SK-N-SH (cell line): ENCODE measurements at regions not wholly inside any gene's neighbourhood (a gene's known extent, or its start where the extent isn't known, plus 50 kb on each side); places are given as distances from the start of the nearest gene placed in this dataset.

Experiments used
- FOXM1 ChIP-seq: IDR thresholded peaks from 2 replicates; pipeline ENCODE4 v1.4.0; 2012; ENCODE audit warnings: low read depth, mild to moderate bottlenecking
- POLR2AphosphoS5 ChIP-seq: IDR thresholded peaks from 2 replicates; pipeline ENCODE4 v1.6.1; 2012; ENCODE audit warnings: low read depth, low read length
- YY1 ChIP-seq: IDR thresholded peaks from 2 replicates; pipeline ENCODE4 v1.4.0; 2012; ENCODE audit warnings: low read depth, mild to moderate bottlenecking
- TF ChIP-seq, protein P1 (sequence below): fragments of 200-600 bp; sonication (generic); IDR thresholded peaks from 2 replicates; pipeline ENCODE4 v1.6.1; 2017; ENCODE audit warnings: antibody characterized with exemption, mild to moderate bottlenecking, moderate library complexity
- TF ChIP-seq, protein P2 (sequence below): IDR thresholded peaks from 2 replicates; pipeline ENCODE4 v1.4.0; 2012; ENCODE audit warnings: low read depth
- TF ChIP-seq, protein P3 (sequence below): IDR thresholded peaks from 2 replicates; pipeline ENCODE4 v1.4.0; 2012; ENCODE audit warnings: low read depth, borderline replicate concordance

DNA sequence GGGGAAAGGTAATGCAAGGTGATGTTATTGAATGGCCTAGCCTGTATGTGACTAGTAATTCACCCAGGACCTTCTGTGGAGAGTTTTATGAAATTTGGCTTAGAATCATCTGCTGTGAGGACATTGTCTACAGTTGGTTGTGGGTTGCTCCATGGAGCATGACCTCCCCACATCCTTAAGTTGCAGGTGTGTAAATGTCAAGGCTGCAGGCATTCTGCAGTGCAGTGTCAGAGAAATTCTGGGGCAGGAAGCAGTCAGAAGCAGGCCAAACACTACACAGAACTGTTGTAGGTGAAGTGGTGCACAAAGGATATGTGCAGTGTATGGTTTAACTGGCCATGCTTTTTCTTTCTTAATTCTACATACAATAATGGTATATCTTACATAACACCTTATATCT lies 588.3 kb downstream of the EBF1 start:
- TF ChIP-seq, protein P1, sequence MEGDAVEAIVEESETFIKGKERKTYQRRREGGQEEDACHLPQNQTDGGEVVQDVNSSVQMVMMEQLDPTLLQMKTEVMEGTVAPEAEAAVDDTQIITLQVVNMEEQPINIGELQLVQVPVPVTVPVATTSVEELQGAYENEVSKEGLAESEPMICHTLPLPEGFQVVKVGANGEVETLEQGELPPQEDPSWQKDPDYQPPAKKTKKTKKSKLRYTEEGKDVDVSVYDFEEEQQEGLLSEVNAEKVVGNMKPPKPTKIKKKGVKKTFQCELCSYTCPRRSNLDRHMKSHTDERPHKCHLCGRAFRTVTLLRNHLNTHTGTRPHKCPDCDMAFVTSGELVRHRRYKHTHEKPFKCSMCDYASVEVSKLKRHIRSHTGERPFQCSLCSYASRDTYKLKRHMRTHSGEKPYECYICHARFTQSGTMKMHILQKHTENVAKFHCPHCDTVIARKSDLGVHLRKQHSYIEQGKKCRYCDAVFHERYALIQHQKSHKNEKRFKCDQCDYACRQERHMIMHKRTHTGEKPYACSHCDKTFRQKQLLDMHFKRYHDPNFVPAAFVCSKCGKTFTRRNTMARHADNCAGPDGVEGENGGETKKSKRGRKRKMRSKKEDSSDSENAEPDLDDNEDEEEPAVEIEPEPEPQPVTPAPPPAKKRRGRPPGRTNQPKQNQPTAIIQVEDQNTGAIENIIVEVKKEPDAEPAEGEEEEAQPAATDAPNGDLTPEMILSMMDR = no peak
- TF ChIP-seq FOXM1 = no peak
- TF ChIP-seq, protein P2, sequence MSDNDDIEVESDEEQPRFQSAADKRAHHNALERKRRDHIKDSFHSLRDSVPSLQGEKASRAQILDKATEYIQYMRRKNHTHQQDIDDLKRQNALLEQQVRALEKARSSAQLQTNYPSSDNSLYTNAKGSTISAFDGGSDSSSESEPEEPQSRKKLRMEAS = no peak
- TF ChIP-seq, protein P3, sequence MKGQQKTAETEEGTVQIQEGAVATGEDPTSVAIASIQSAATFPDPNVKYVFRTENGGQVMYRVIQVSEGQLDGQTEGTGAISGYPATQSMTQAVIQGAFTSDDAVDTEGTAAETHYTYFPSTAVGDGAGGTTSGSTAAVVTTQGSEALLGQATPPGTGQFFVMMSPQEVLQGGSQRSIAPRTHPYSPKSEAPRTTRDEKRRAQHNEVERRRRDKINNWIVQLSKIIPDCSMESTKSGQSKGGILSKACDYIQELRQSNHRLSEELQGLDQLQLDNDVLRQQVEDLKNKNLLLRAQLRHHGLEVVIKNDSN = no peak
- no peak for TF ChIP-seq YY1
- no peak for TF ChIP-seq POLR2AphosphoS5
